ENCODE measurements at regions not wholly inside any gene's neighbourhood (a gene's known extent, or its start where the extent isn't known, plus 50 kb on each side); places are given as distances from the start of the nearest gene placed in this dataset.

- DNase-seq = no peak
- no peaks in the 10 kb centered on the region for H3K27me3 Mint-ChIP-seq (ENCODE audit: insufficient read depth)
- H3K9me3 ChIP-seq (ENCODE audit: control insufficient read depth, low read length) = peaks cover 3% of the 10 kb centered on the region
- 91 to 92% methylated on average over 2 of the region's 2 CpGs for WGBS, 2 experiments (ENCODE audit: insufficient coverage in 1 of 2, insufficient read length in 1 of 2)
- no peak overlapping the region for H3K4me3 Mint-ChIP-seq
- H3K9me3 Mint-ChIP-seq = peaks cover 1% of the 10 kb centered on the region
- TF ChIP-seq CTCF (conservative IDR thresholded peaks at IDR 0.05) = no peak
- H3K4me1 Mint-ChIP-seq = peaks cover 4% of the 10 kb centered on the region
- no peak overlapping the region for H3K9ac ChIP-seq (ENCODE audit: extremely low read depth, low read length, poor library complexity, severe bottlenecking)
- H3K36me3 ChIP-seq (ENCODE audit: control insufficient read depth, insufficient read depth, low read length) = no peaks in the 10 kb centered on the region
- H3K4me3 ChIP-seq (ENCODE audit: low read length) = no peak overlapping the region
- no peak overlapping the region for H3K27ac ChIP-seq (ENCODE audit: low read depth, low read length)
- no peaks in the 10 kb centered on the region for H3K4me1 ChIP-seq (ENCODE audit: control insufficient read depth, insufficient read depth, low read length)
- H3K27ac Mint-ChIP-seq = no peak overlapping the region
- H3K27me3 ChIP-seq (ENCODE audit: control insufficient read depth, insufficient read depth, low read length, poor library complexity, severe bottlenecking) = no peaks in the 10 kb centered on the region
- H3K36me3 Mint-ChIP-seq (ENCODE audit: low read depth) = no peaks in the 10 kb centered on the region
Observed at GRCh38 chr2:7927691-7928090, 754.2 kb upstream of the ID2 start.

DNA sequence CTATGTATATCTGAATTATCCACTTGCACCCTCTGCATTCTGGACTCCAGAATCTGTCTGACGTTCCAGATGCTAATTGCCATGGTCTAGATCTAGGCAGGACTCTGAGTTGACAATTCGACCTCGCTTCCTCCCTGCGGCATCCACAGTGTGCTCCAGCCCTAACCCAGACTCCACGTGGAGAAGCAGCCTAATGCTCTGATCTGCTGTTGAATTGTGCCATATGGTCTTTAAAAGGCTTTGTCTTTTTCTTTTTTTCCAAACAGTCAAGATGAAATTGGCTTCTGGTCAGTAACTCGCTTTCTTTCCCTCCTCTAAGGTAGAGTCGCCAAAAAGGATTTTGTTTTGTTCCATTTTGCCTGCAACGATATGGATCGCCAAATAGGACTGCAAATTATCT, 752.6 kb upstream of the ID2 start:
- no peaks in the 10 kb centered on the region for H3K9me3 Mint-ChIP-seq

GRCh38 chr2:7930800-7931635, 750.8 kb upstream of the ID2 start:
- no peaks in the 10 kb centered on the region for H3K9me3 Mint-ChIP-seq
- H3K27me3 ChIP-seq (ENCODE audit: control insufficient read depth, insufficient read depth, low read length, poor library complexity, severe bottlenecking) = no peaks in the 10 kb centered on the region
- H3K36me3 ChIP-seq (ENCODE audit: control insufficient read depth, insufficient read depth, low read length) = no peaks in the 10 kb centered on the region
- peaks cover 4% of the 10 kb centered on the region for H3K4me1 Mint-ChIP-seq
- H3K27me3 Mint-ChIP-seq (ENCODE audit: insufficient read depth) = no peaks in the 10 kb centered on the region
- no peak overlapping the region for H3K27ac ChIP-seq (ENCODE audit: low read depth, low read length)
- 91 to 93% methylated on average over 6 to 13 of the region's 13 CpGs for WGBS, 2 experiments (ENCODE audit: insufficient coverage in 1 of 2, insufficient read length in 1 of 2)
- no peaks in the 10 kb centered on the region for H3K4me1 ChIP-seq (ENCODE audit: control insufficient read depth, insufficient read depth, low read length)
- H3K27ac Mint-ChIP-seq = no peak overlapping the region
- H3K36me3 Mint-ChIP-seq (ENCODE audit: low read depth) = no peaks in the 10 kb centered on the region
- TF ChIP-seq CTCF (conservative IDR thresholded peaks at IDR 0.05) = no peak
- no peaks in the 10 kb centered on the region for H3K9me3 ChIP-seq (ENCODE audit: control insufficient read depth, low read length)
- no peak overlapping the region for H3K9ac ChIP-seq (ENCODE audit: extremely low read depth, low read length, poor library complexity, severe bottlenecking)
- no peak for DNase-seq
- no peak overlapping the region for H3K4me3 ChIP-seq (ENCODE audit: low read length)
- H3K4me3 Mint-ChIP-seq = no peak overlapping the region

More for the DNA sequence above, 752.6 kb upstream of the ID2 start:
- H3K27me3 ChIP-seq (ENCODE audit: control insufficient read depth, insufficient read depth, low read length, poor library complexity, severe bottlenecking) = no peaks in the 10 kb centered on the region
- 91 to 94% methylated on average over 7 to 9 of the region's 9 CpGs for whole genome bisulfite sequencing, 2 experiments (ENCODE audit: insufficient coverage in 1 of 2, insufficient read length in 1 of 2)
- H3K36me3 Mint-ChIP-seq (ENCODE audit: low read depth) = no peaks in the 10 kb centered on the region
- H3K27ac Mint-ChIP-seq = no peak overlapping the region
- H3K9ac ChIP-seq (ENCODE audit: extremely low read depth, low read length, poor library complexity, severe bottlenecking) = no peak overlapping the region
- no peak overlapping the region for H3K4me3 ChIP-seq (ENCODE audit: low read length)
- no peak overlapping the region for H3K4me3 Mint-ChIP-seq
- no peaks in the 10 kb centered on the region for H3K4me1 ChIP-seq (ENCODE audit: control insufficient read depth, insufficient read depth, low read length)
- no peak for TF ChIP-seq CTCF (conservative IDR thresholded peaks at IDR 0.05)
- H3K9me3 ChIP-seq (ENCODE audit: control insufficient read depth, low read length) = no peaks in the 10 kb centered on the region
- no peaks in the 10 kb centered on the region for H3K27me3 Mint-ChIP-seq (ENCODE audit: insufficient read depth)
- H3K36me3 ChIP-seq (ENCODE audit: control insufficient read depth, insufficient read depth, low read length) = no peaks in the 10 kb centered on the region
- no peak overlapping the region for H3K27ac ChIP-seq (ENCODE audit: low read depth, low read length)
- H3K4me1 Mint-ChIP-seq = peaks cover 4% of the 10 kb centered on the region
- no peak for DNase-seq

Data from endodermal cell (in vitro differentiated cells).